ENCODE measurements at regions not wholly inside any gene's neighbourhood (a gene's known extent, or its start where the extent isn't known, plus 50 kb on each side); places are given as distances from the start of the nearest gene placed in this dataset.

- Histone ChIP-seq H3K27ac (no peak overlapping the region), H3K9me3 (no peaks in the 10 kb centered on the region), H3K27me3 (no peaks in the 10 kb centered on the region), H3K36me3 (no peaks in the 10 kb centered on the region), H3K4me3 (no peak overlapping the region), H3K4me1 (no peaks in the 10 kb centered on the region)
- TF ChIP-seq CTCF (IDR thresholded peaks at IDR 0.05) (no peak), POLR2A (IDR thresholded peaks at IDR 0.05) (no peak)
- DNase-seq = no peak
- intact Hi-C loops (cut with DNase I; ENCODE audit: low total_unique reads) = no loop called here
These were observed 105.8 kb downstream of the C12orf50 start for GRCh38 chr12:87923361-87923760.

GRCh38 chr12:87922736-87923135 lies 106.5 kb downstream of the C12orf50 start:
- DNase-seq = no peak
- Histone ChIP-seq H3K9me3 (no peaks in the 10 kb centered on the region), H3K27me3 (no peaks in the 10 kb centered on the region), H3K4me1 (no peaks in the 10 kb centered on the region), H3K36me3 (no peaks in the 10 kb centered on the region), H3K4me3 (no peak overlapping the region), H3K27ac (no peak overlapping the region)
- TF ChIP-seq POLR2A (IDR thresholded peaks at IDR 0.05) (no peak), CTCF (IDR thresholded peaks at IDR 0.05) (no peak)
- intact Hi-C loops (cut with DNase I; ENCODE audit: low total_unique reads) = no loop called here

- no peak overlapping the region for H3K27ac ChIP-seq
- no peaks in the 10 kb centered on the region for H3K36me3 ChIP-seq
- no peak for DNase-seq
- H3K4me1 ChIP-seq = no peaks in the 10 kb centered on the region
- H3K9me3 ChIP-seq = no peaks in the 10 kb centered on the region
- H3K4me3 ChIP-seq = no peak overlapping the region
- no peaks in the 10 kb centered on the region for H3K27me3 ChIP-seq
- no peak for TF ChIP-seq POLR2A (IDR thresholded peaks at IDR 0.05)
- TF ChIP-seq CTCF (IDR thresholded peaks at IDR 0.05) = no peak
- intact Hi-C loops (cut with DNase I; ENCODE audit: low total_unique reads) = no loop called here
These were observed 107.6 kb downstream of the C12orf50 start for GRCh38 chr12:87921621-87922020.

GRCh38 chr12:87920139-87920538 lies 109.1 kb downstream of the C12orf50 start:
- Histone ChIP-seq H3K27ac (no peak overlapping the region), H3K4me3 (no peak overlapping the region), H3K36me3 (no peaks in the 10 kb centered on the region), H3K27me3 (no peaks in the 10 kb centered on the region), H3K4me1 (no peaks in the 10 kb centered on the region), H3K9me3 (no peaks in the 10 kb centered on the region)
- no peak for DNase-seq
- no peak for TF ChIP-seq POLR2A (IDR thresholded peaks at IDR 0.05)
- TF ChIP-seq CTCF (IDR thresholded peaks at IDR 0.05) = no peak
- intact Hi-C loops (cut with DNase I; ENCODE audit: low total_unique reads) = no loop called here

- Histone ChIP-seq H3K27me3 (no peaks in the 10 kb centered on the region), H3K27ac (no peak overlapping the region), H3K4me3 (no peak overlapping the region), H3K4me1 (no peaks in the 10 kb centered on the region), H3K9me3 (no peaks in the 10 kb centered on the region), H3K36me3 (no peaks in the 10 kb centered on the region)
- TF ChIP-seq POLR2A (IDR thresholded peaks at IDR 0.05) (no peak), CTCF (IDR thresholded peaks at IDR 0.05) (no peak)
- no peak for DNase-seq
- intact Hi-C loops (cut with DNase I; ENCODE audit: low total_unique reads) = no loop called here
These were observed 127.7 kb downstream of the C12orf50 start for GRCh38 chr12:87901457-87901856.
